Heart left ventricle (tissue), 16 donors: ENCODE measurements at regions not wholly inside any gene's neighbourhood (a gene's known extent, or its start where the extent isn't known, plus 50 kb on each side); places are given as distances from the start of the nearest gene placed in this dataset.

Experiments
- ATAC-seq, 4 donors: fragments of 200-7000 bp; cut with Tn5 transposase; one replicate each; pipeline ENCODE4 v1.9.1; 2020 to 2022; ENCODE audit warnings: moderate library complexity in 4 of 4, mild to moderate bottlenecking in 3 of 4, moderate number of reproducible peaks in 1 of 4
- DNase-seq, 5 donors: peaks; one replicate each; pipeline ENCODE4 v3.0.0-alpha.2; 2020
- H3K27ac ChIP-seq, 12 donors: fragments of 200-600 bp; sonication (generic) in 4 of 12; one replicate each; pipeline versions ENCODE4 v1.5.0 to v1.8.0; 2016 to 2022; ENCODE audit warnings: mild to moderate bottlenecking in 2 of 12
- H3K27me3 ChIP-seq, 9 donors: fragments of 200-600 bp; sonication (generic) in 2 of 9; one replicate each; pipeline versions ENCODE4 v1.5.1 to v1.8.0; 2016 to 2022; ENCODE audit warnings: mild to moderate bottlenecking in 3 of 9
- H3K36me3 ChIP-seq, 9 donors: fragments of 200-600 bp; sonication (generic) in 2 of 9; one replicate each; pipeline versions ENCODE4 v1.5.0 to v1.8.0; 2018 to 2022; ENCODE audit warnings: mild to moderate bottlenecking in 2 of 9
- H3K4me1 ChIP-seq, 12 donors: fragments of 200-600 bp; sonication (generic) in 4 of 12; one replicate each; pipeline versions ENCODE4 v1.5.0 to v1.8.0; 2016 to 2022; ENCODE audit warnings: mild to moderate bottlenecking in 3 of 12
- H3K4me3 ChIP-seq, 12 donors: fragments of 200-600 bp; sonication (generic) in 4 of 12; one replicate each; pipeline versions ENCODE4 v1.5.0 to v1.8.0; 2017 to 2022; ENCODE audit warnings: mild to moderate bottlenecking in 9 of 12, moderate library complexity in 4 of 12
- H3K9me3 ChIP-seq, 12 donors: fragments of 200-600 bp; sonication (generic) in 4 of 12; one replicate each; pipeline versions ENCODE4 v1.5.0 to v1.8.0; 2016 to 2022; ENCODE audit warnings: mild to moderate bottlenecking in 1 of 12
- CTCF ChIP-seq, 12 donors: fragments of 200-600 bp; sonication (generic) in 4 of 12; IDR thresholded peaks; one replicate each; pipeline versions ENCODE4 v1.5.0 to v1.8.0; 2018 to 2022; ENCODE audit warnings: antibody characterized with exemption in 12 of 12, mild to moderate bottlenecking in 5 of 12
- POLR2A ChIP-seq, 2 donors: fragments of 450-650 bp; IDR thresholded peaks; one replicate each; pipeline ENCODE4 v1.6.1; 2017; ENCODE audit warnings: antibody characterized with exemption in 2 of 2, mild to moderate bottlenecking in 2 of 2, moderate library complexity in 2 of 2
- WGBS, 4 donors: extraction: QIAGEN DNeasy Blood & Tissue Kit in 2 of 4; methylation state at CpG; one replicate each; pipeline versions ENCODE4 v1.1.5 to v1.1.7; 2013 to 2018; 5-methylcytosine and 5-hydroxymethylcytosine counted together
- intact Hi-C, 10 donors: fragments of 100-400 bp; cut with DNase I; formaldehyde crosslinking; loops; one replicate each; pipeline versions ENCODE4 v1.11.1 to v1.14.2; 2022
- donor health status: ischemic (EF 13 %, LVEDD 7.1; RV severe dilation, severe dysfunction).
- donor health status: healthy with polysubstance abuse.
- donor health status: DM: no; HTN: yes; CAD: no.
- donor health status: DM: no; HTN: no; CAD: no.
- donor health status: ischemic (EF 25% LVEDD 6.9; RV normal size, moderate dysfunction).
- donor health status: ischemic (EF 25% LVEDD 5.7; RV mildly dilated, moderate dysfunction).
- donor health status: healthy.
- donor health status: DM: yes; HTN: yes; CAD: no.
- donor health status: ischemic (EF 35%, LVEDD 5.7; RV mildly dilated, moderate dysfunction).
- donor health status: nonischemic (EF 11% LVEDD 7.7; RV severe dilation, severe dysfunction).
- donor health status: DM: yes; HTN: yes; CAD: no.
- donor health status: PGD.
- donor health status: ischemic (EF 29% LVEDD 5.4; RV normal size, mild dysfunction).
- donor health status: nonischemic (EF 23%, LVEDD 6.1; RV moderate dilation, normal function).

GRCh38 chr11:28730336-28730735 lies 622.1 kb downstream of the METTL15 start:
- intact Hi-C loops: no loop called here
- H3K36me3 ChIP-seq: no peaks in the 10 kb centered on the region
- no peaks in the 10 kb centered on the region for H3K27me3 ChIP-seq
- DNase-seq (no peak), ATAC-seq (no peak)
- H3K4me1 ChIP-seq: no peaks in the 10 kb centered on the region
- H3K27ac ChIP-seq: no peak overlapping the region
- H3K4me3 ChIP-seq: no peak overlapping the region
- no peaks in the 10 kb centered on the region for H3K9me3 ChIP-seq
- TF ChIP-seq POLR2A (IDR thresholded peaks at IDR 0.05): no peak
- no peak for TF ChIP-seq CTCF (IDR thresholded peaks at IDR 0.05)
- WGBS, 4 donors: 61 to 70% (median 66%) methylated on average over 3 of the region's 3 CpGs

GRCh38 chr11:28729339-28729738 lies 621.2 kb downstream of the METTL15 start:
- no peak for ATAC-seq
- Histone ChIP-seq H3K4me3 (no peak overlapping the region), H3K27me3 (no peaks in the 10 kb centered on the region), H3K27ac (no peak overlapping the region), H3K9me3 (no peaks in the 10 kb centered on the region), H3K4me1 (no peaks in the 10 kb centered on the region), H3K36me3 (no peaks in the 10 kb centered on the region)
- DNase-seq: no peak
- no peak for TF ChIP-seq CTCF (IDR thresholded peaks at IDR 0.05)
- no peak for TF ChIP-seq POLR2A (IDR thresholded peaks at IDR 0.05)
- 84 to 89% (median 87%) methylated on average over 6 of the region's 6 CpGs for WGBS, 4 donors
- intact Hi-C loops: no loop called here

GRCh38 chr11:28728666-28729065 lies 620.5 kb downstream of the METTL15 start:
- TF ChIP-seq CTCF (IDR thresholded peaks at IDR 0.05): no peak
- TF ChIP-seq POLR2A (IDR thresholded peaks at IDR 0.05): no peak
- Histone ChIP-seq H3K9me3 (no peaks in the 10 kb centered on the region), H3K4me1 (no peaks in the 10 kb centered on the region), H3K4me3 (no peak overlapping the region), H3K27ac (no peak overlapping the region), H3K27me3 (no peaks in the 10 kb centered on the region), H3K36me3 (no peaks in the 10 kb centered on the region)
- ATAC-seq: no peak
- intact Hi-C loops: no loop called here
- no peak for DNase-seq
- 86 to 96% (median 95%) methylated on average over 1 of the region's 1 CpG for WGBS, 4 donors

- intact Hi-C loops: no loop called here
Observed at GRCh38 chr11:28727254-28727653, 619.1 kb downstream of the METTL15 start.

More at GRCh38 chr11:28727254-28727653, 619.1 kb downstream of the METTL15 start:
- no peaks in the 10 kb centered on the region for H3K27me3 ChIP-seq
- ATAC-seq (no peak), DNase-seq (no peak)
- no peaks in the 10 kb centered on the region for H3K4me1 ChIP-seq
- no peak overlapping the region for H3K27ac ChIP-seq
- TF ChIP-seq POLR2A (IDR thresholded peaks at IDR 0.05) (no peak), CTCF (IDR thresholded peaks at IDR 0.05) (no peak)
- WGBS, 4 donors: 74 to 85% (median 78%) methylated on average over 3 of the region's 3 CpGs
- H3K36me3 ChIP-seq: no peaks in the 10 kb centered on the region
- no peaks in the 10 kb centered on the region for H3K9me3 ChIP-seq
- H3K4me3 ChIP-seq: no peak overlapping the region
